ENCODE measurements at regions not wholly inside any gene's neighbourhood (a gene's known extent, or its start where the extent isn't known, plus 50 kb on each side); places are given as distances from the start of the nearest gene placed in this dataset.

DNA sequence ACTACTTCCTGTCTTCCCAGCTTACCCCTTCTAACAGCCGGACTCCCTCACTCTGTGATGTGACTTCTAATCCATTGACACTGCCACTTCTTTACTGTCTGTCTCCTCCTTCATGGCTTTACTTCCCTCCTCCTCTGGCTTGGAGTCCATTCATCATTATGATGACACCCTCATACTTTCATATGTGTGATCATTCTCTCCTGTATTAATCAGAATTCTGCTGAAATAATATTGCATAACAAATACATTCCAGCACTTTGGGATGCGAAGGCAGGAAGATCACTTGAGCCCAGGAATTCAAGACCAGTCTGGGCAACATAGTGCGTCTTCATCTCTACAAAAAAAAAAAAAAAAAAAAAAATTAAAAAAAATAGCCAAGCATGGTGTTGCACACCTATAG is 147.9 kb upstream of the BTBD3 start:
- H3K36me3 ChIP-seq (replicated peaks; ENCODE audit: insufficient read depth, low read length) = no peaks in the 10 kb centered on the region
- no peaks in the 10 kb centered on the region for H3K27me3 ChIP-seq (replicated peaks; ENCODE audit: insufficient read depth, low read length)
- H3K4me2 ChIP-seq (ENCODE audit: low read depth, low read length) = no peak overlapping the region
- H3K9me2 ChIP-seq (replicated peaks; ENCODE audit: insufficient read depth, low read length) = no peaks in the 10 kb centered on the region
- DNase-seq = no peak
- H3K9ac ChIP-seq (ENCODE audit: low read length) = no peak overlapping the region
- no peak overlapping the region for H3K4me3 ChIP-seq (ENCODE audit: low read length)
- no peaks in the 10 kb centered on the region for H3K4me1 ChIP-seq (ENCODE audit: low read length)
- H3K27ac ChIP-seq (ENCODE audit: low read length) = no peak overlapping the region
- TF ChIP-seq EZH2 (optimal IDR thresholded peaks at IDR 0.05; ENCODE audit: low read depth, low read length) (no peak), EZH2phosphoT487 (IDR thresholded peaks at IDR 0.05; ENCODE audit: low read length) (no peak)
- TF ChIP-seq, protein P1, sequence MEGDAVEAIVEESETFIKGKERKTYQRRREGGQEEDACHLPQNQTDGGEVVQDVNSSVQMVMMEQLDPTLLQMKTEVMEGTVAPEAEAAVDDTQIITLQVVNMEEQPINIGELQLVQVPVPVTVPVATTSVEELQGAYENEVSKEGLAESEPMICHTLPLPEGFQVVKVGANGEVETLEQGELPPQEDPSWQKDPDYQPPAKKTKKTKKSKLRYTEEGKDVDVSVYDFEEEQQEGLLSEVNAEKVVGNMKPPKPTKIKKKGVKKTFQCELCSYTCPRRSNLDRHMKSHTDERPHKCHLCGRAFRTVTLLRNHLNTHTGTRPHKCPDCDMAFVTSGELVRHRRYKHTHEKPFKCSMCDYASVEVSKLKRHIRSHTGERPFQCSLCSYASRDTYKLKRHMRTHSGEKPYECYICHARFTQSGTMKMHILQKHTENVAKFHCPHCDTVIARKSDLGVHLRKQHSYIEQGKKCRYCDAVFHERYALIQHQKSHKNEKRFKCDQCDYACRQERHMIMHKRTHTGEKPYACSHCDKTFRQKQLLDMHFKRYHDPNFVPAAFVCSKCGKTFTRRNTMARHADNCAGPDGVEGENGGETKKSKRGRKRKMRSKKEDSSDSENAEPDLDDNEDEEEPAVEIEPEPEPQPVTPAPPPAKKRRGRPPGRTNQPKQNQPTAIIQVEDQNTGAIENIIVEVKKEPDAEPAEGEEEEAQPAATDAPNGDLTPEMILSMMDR (IDR thresholded peaks at IDR 0.05; ENCODE audit: low read length) = no peak
- no peaks in the 10 kb centered on the region for H3K79me2 ChIP-seq (ENCODE audit: low read length)
- H2AFZ ChIP-seq (ENCODE audit: low read length) = no peak overlapping the region
- no peaks in the 10 kb centered on the region for H3K9me3 ChIP-seq (replicated peaks; ENCODE audit: insufficient read depth, low read length)
- no peaks in the 10 kb centered on the region for H4K20me1 ChIP-seq (ENCODE audit: insufficient read depth, low read length)
- no peaks in the 10 kb centered on the region for H3F3A ChIP-seq (ENCODE audit: insufficient read depth, low read length)

DNA sequence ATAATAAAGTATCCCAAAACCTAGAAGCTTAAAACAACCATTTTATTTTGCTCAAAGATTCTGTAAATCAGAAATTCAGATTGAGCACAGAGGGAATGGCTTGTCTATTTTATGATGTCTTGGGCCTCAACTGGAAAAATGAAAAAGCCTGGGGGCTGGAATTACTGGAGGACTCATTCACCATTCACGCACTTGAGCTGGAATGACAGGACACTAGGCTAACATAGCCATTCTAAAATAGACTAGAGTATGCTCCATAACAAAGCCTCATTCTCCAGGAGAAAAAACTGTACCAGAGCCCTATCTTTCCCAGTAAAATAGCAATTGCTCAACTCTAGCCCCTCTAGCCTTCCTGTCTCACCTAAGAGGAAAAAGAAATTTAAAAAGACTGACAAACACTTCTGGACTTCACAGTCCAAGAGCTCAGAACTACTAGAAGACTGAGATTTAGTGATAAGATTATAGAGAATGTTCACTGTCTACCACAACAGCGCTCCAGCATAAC is 145.4 kb upstream of the BTBD3 start:
- no peak overlapping the region for H3K9ac ChIP-seq (ENCODE audit: low read length)
- TF ChIP-seq EZH2 (optimal IDR thresholded peaks at IDR 0.05; ENCODE audit: low read depth, low read length) (no peak), EZH2phosphoT487 (IDR thresholded peaks at IDR 0.05; ENCODE audit: low read length) (no peak)
- TF ChIP-seq, protein P1 (IDR thresholded peaks at IDR 0.05; ENCODE audit: low read length) = no peak
- H3K36me3 ChIP-seq (replicated peaks; ENCODE audit: insufficient read depth, low read length) = no peaks in the 10 kb centered on the region
- no peaks in the 10 kb centered on the region for H3K79me2 ChIP-seq (ENCODE audit: low read length)
- H4K20me1 ChIP-seq (ENCODE audit: insufficient read depth, low read length) = no peaks in the 10 kb centered on the region
- H3K27ac ChIP-seq (ENCODE audit: low read length) = no peak overlapping the region
- no peaks in the 10 kb centered on the region for H3K9me3 ChIP-seq (replicated peaks; ENCODE audit: insufficient read depth, low read length)
- no peaks in the 10 kb centered on the region for H3K27me3 ChIP-seq (replicated peaks; ENCODE audit: insufficient read depth, low read length)
- no peak overlapping the region for H3K4me3 ChIP-seq (ENCODE audit: low read length)
- DNase-seq = no peak
- no peaks in the 10 kb centered on the region for H3K4me1 ChIP-seq (ENCODE audit: low read length)
- no peak overlapping the region for H2AFZ ChIP-seq (ENCODE audit: low read length)
- no peak overlapping the region for H3K4me2 ChIP-seq (ENCODE audit: low read depth, low read length)
- H3K9me2 ChIP-seq (replicated peaks; ENCODE audit: insufficient read depth, low read length) = no peaks in the 10 kb centered on the region
- no peaks in the 10 kb centered on the region for H3F3A ChIP-seq (ENCODE audit: insufficient read depth, low read length)

DNA sequence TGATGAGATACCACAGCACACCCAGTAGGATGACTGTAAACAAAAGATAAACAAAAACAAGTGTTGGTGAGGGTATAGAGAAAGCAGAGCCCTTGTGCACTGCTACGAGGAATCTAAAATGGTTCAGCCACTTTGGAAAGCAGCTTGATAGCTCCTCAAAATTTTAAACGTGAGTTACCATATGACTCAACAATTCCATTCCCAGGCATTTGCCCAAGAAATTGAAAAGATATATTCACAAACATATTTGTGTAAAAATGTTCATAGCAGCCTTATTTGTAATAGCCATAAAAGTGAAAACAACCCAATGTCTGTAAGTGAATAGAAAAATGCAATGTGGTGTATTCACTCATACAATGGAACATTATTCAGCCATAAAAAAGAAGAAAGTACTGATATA is 141.0 kb upstream of the BTBD3 start:
- TF ChIP-seq, protein P1 (IDR thresholded peaks at IDR 0.05; ENCODE audit: low read length) = no peak
- Histone ChIP-seq H3K4me3 (ENCODE audit: low read length) (no peak overlapping the region), H3K36me3 (replicated peaks; ENCODE audit: insufficient read depth, low read length) (no peaks in the 10 kb centered on the region), H3K4me1 (ENCODE audit: low read length) (no peaks in the 10 kb centered on the region), H3K9me3 (replicated peaks; ENCODE audit: insufficient read depth, low read length) (no peaks in the 10 kb centered on the region), H3K4me2 (ENCODE audit: low read depth, low read length) (no peak overlapping the region), H4K20me1 (ENCODE audit: insufficient read depth, low read length) (no peaks in the 10 kb centered on the region), H3F3A (ENCODE audit: insufficient read depth, low read length) (no peaks in the 10 kb centered on the region), H3K9ac (ENCODE audit: low read length) (no peak overlapping the region), H3K79me2 (ENCODE audit: low read length) (no peaks in the 10 kb centered on the region), H3K9me2 (replicated peaks; ENCODE audit: insufficient read depth, low read length) (no peaks in the 10 kb centered on the region), H3K27me3 (replicated peaks; ENCODE audit: insufficient read depth, low read length) (no peaks in the 10 kb centered on the region), H2AFZ (ENCODE audit: low read length) (no peak overlapping the region), H3K27ac (ENCODE audit: low read length) (no peak overlapping the region)
- DNase-seq = no peak
